ENCODE measurements at regions not wholly inside any gene's neighbourhood (a gene's known extent, or its start where the extent isn't known, plus 50 kb on each side); places are given as distances from the start of the nearest gene placed in this dataset.

DNA sequence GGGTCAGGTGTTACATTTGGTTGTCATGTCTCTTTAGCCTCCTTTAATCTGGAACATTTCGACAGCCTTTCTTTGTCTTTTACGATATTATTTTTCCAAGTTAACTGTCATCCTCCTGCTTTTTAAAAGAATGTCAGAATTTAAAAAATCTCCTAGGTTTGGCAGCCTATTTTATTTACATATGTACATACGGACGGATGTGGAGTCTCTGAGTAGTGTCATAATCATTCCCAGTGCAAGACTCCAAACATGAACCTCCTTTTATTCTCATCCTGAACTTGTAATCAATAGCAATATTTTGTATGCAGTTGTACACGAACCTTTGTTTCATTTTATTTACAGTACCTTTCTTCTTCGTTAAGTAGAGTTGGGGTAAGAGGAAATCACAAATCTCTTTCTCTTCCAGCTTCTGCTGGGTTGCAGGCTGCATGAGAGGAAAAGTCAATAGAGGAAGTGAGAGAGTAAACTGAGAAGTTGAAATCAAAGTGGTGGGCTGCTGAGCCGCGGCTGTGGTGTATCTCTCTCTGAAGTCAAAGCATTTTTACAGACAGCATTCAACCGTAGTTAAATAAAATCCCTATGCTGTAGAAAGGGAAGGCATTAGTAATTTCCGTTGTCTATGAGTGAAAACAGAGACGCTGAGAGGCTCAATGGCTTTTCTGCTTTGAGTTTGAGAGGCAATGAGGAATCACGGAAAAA, 53.9 kb upstream of the RPS6KA3 start:
- peak overlapping the region; percentile 62 for H3K4me3 ChIP-seq (ENCODE audit: low read length, poor library complexity, severe bottlenecking)
- H4K20me1 ChIP-seq (ENCODE audit: insufficient read depth, low read length, poor library complexity, severe bottlenecking) = no peaks in the 10 kb centered on the region
- H3K9ac ChIP-seq (ENCODE audit: low read depth, low read length, poor library complexity, severe bottlenecking) = no peak overlapping the region
- H3K4me2 ChIP-seq (ENCODE audit: low read depth, low read length, poor library complexity, severe bottlenecking) = peak overlapping the region; percentile 70
- no peaks in the 10 kb centered on the region for H3K9me2 ChIP-seq (replicated peaks; ENCODE audit: low read depth, low read length)
- no peaks in the 10 kb centered on the region for H3K27me3 ChIP-seq (ENCODE audit: insufficient read depth, low read length, poor library complexity, severe bottlenecking)
- H3K79me2 ChIP-seq (ENCODE audit: insufficient read depth, low read length) = no peaks in the 10 kb centered on the region
- no peaks in the 10 kb centered on the region for H3K36me3 ChIP-seq (ENCODE audit: insufficient read depth, low read length)
- H3F3A ChIP-seq (ENCODE audit: low read depth) = no peaks in the 10 kb centered on the region
- H3K4me1 ChIP-seq (ENCODE audit: insufficient read depth, low read length, poor library complexity, severe bottlenecking) = peaks cover 8% of the 10 kb centered on the region
- no peak for TF ChIP-seq EZH2phosphoT487 (IDR thresholded peaks at IDR 0.05; ENCODE audit: borderline replicate concordance)
- TF ChIP-seq CTCF (conservative IDR thresholded peaks at IDR 0.05; ENCODE audit: low read length) = no peak
- H2AFZ ChIP-seq (ENCODE audit: low read length) = no peak overlapping the region
- no peaks in the 10 kb centered on the region for H3K9me3 ChIP-seq (ENCODE audit: insufficient read depth, low read depth, low read length)

DNA sequence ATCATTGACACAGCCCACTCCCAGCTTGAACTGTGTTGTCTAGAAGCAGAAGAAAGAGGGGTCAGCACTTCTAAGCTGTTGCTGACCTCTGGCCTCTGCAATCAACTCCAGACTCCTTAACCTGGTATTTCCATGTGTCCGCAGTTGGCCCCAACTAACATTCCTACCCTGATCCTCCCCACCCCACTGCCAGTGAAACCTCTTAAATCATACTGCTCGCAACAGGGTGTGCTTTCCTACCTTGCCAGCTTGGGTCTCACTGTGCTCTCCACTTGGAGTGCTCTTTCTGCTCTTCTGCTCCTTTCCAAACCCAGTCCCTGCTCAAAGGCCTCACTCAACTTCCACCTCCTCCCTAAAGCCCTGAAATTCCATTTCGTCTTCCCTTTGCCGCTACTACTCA, 52.3 kb upstream of the RPS6KA3 start:
- H3K27me3 ChIP-seq (ENCODE audit: insufficient read depth, low read length, poor library complexity, severe bottlenecking) = no peaks in the 10 kb centered on the region
- H3K4me1 ChIP-seq (ENCODE audit: insufficient read depth, low read length, poor library complexity, severe bottlenecking) = peaks cover 8% of the 10 kb centered on the region
- no peaks in the 10 kb centered on the region for H3K36me3 ChIP-seq (ENCODE audit: insufficient read depth, low read length)
- H3K9me3 ChIP-seq (ENCODE audit: insufficient read depth, low read depth, low read length) = no peaks in the 10 kb centered on the region
- H3K9ac ChIP-seq (ENCODE audit: low read depth, low read length, poor library complexity, severe bottlenecking) = no peak overlapping the region
- H3F3A ChIP-seq (ENCODE audit: low read depth) = no peaks in the 10 kb centered on the region
- no peak overlapping the region for H3K4me3 ChIP-seq (ENCODE audit: low read length, poor library complexity, severe bottlenecking)
- no peak overlapping the region for H3K4me2 ChIP-seq (ENCODE audit: low read depth, low read length, poor library complexity, severe bottlenecking)
- no peak overlapping the region for H2AFZ ChIP-seq (ENCODE audit: low read length)
- no peaks in the 10 kb centered on the region for H3K9me2 ChIP-seq (replicated peaks; ENCODE audit: low read depth, low read length)
- H4K20me1 ChIP-seq (ENCODE audit: insufficient read depth, low read length, poor library complexity, severe bottlenecking) = no peaks in the 10 kb centered on the region
- TF ChIP-seq EZH2phosphoT487 (IDR thresholded peaks at IDR 0.05; ENCODE audit: borderline replicate concordance) = no peak
- TF ChIP-seq CTCF (conservative IDR thresholded peaks at IDR 0.05; ENCODE audit: low read length) = no peak
- no peaks in the 10 kb centered on the region for H3K79me2 ChIP-seq (ENCODE audit: insufficient read depth, low read length)

GRCh38 chrX:20317873-20318272, 51.2 kb upstream of the RPS6KA3 start:
- TF ChIP-seq CTCF (conservative IDR thresholded peaks at IDR 0.05; ENCODE audit: low read length) (no peak), EZH2phosphoT487 (IDR thresholded peaks at IDR 0.05; ENCODE audit: borderline replicate concordance) (no peak)
- no peak overlapping the region for H3K4me3 ChIP-seq (ENCODE audit: low read length, poor library complexity, severe bottlenecking)
- no peak overlapping the region for H2AFZ ChIP-seq (ENCODE audit: low read length)
- no peaks in the 10 kb centered on the region for H3K36me3 ChIP-seq (ENCODE audit: insufficient read depth, low read length)
- H3K79me2 ChIP-seq (ENCODE audit: insufficient read depth, low read length) = no peaks in the 10 kb centered on the region
- no peaks in the 10 kb centered on the region for H4K20me1 ChIP-seq (ENCODE audit: insufficient read depth, low read length, poor library complexity, severe bottlenecking)
- H3K4me2 ChIP-seq (ENCODE audit: low read depth, low read length, poor library complexity, severe bottlenecking) = no peak overlapping the region
- no peaks in the 10 kb centered on the region for H3F3A ChIP-seq (ENCODE audit: low read depth)
- H3K27me3 ChIP-seq (ENCODE audit: insufficient read depth, low read length, poor library complexity, severe bottlenecking) = no peaks in the 10 kb centered on the region
- H3K9ac ChIP-seq (ENCODE audit: low read depth, low read length, poor library complexity, severe bottlenecking) = no peak overlapping the region
- H3K9me2 ChIP-seq (replicated peaks; ENCODE audit: low read depth, low read length) = no peaks in the 10 kb centered on the region
- H3K4me1 ChIP-seq (ENCODE audit: insufficient read depth, low read length, poor library complexity, severe bottlenecking) = peaks cover 8% of the 10 kb centered on the region
- H3K9me3 ChIP-seq (ENCODE audit: insufficient read depth, low read depth, low read length) = no peaks in the 10 kb centered on the region
